Muscle of leg (tissue), 3 donors: ENCODE measurements at regions not wholly inside any gene's neighbourhood (a gene's known extent, or its start where the extent isn't known, plus 50 kb on each side); places are given as distances from the start of the nearest gene placed in this dataset.

ENCODE experiments used
- DNase-seq: peaks from one replicate; pipeline ENCODE4 v3.0.0; 2013
- H3K27ac ChIP-seq: one replicate; pipeline ENCODE4 v1.5.1; 2013; ENCODE audit warnings: mild to moderate bottlenecking, low read length, control low read depth
- H3K27me3 ChIP-seq: one replicate; pipeline ENCODE4 v1.6.1; 2013; ENCODE audit warnings: low read length; ENCODE audit not compliant: control insufficient read depth, insufficient read depth
- H3K36me3 ChIP-seq: one replicate; pipeline ENCODE4 v1.6.1; 2013; ENCODE audit warnings: low read length; ENCODE audit not compliant: control insufficient read depth, insufficient read depth
- H3K4me1 ChIP-seq: one replicate; pipeline ENCODE4 v1.6.1; 2013; ENCODE audit warnings: low read length; ENCODE audit not compliant: control insufficient read depth, insufficient read depth
- H3K4me3 ChIP-seq: one replicate; pipeline ENCODE4 v1.5.1; 2013; ENCODE audit warnings: low read length, control low read depth
- H3K9me3 ChIP-seq: replicated peaks from 2 replicates; pipeline ENCODE4 v1.6.1; 2013; ENCODE audit warnings: low read depth, low read length; ENCODE audit not compliant: control insufficient read depth
- WGBS: methylation state at CpG from one replicate; pipeline ENCODE4 v1.1.5; 2013; ENCODE audit warnings: missing lambda C conversion rate; ENCODE audit not compliant: insufficient coverage; 5-methylcytosine and 5-hydroxymethylcytosine counted together

DNA sequence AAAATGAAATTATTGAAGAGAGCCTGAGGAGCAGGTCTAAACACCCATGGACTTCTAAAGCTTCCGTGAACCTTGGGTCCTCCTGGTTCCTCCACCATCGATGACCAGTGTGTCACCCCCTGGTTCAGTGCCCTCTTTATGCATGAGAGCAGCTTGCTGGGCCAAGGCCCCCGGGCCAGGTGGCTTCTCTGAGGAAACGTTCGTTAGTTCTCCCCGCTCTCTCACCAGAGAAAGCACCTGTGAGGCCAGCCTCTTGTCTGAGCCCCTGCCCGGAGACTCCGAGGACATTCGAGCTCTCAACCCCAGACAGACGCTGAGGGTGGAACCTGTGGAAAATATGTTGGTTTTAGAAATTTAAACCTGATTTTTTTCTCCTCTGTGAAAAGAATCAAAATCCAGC, 92.4 kb downstream of the GLI2 start:
- 50% methylated on average over 2 of the region's 10 CpGs for WGBS
- H3K9me3 ChIP-seq, result no peaks in the 10 kb centered on the region
- H3K27ac ChIP-seq, result peak overlapping the region; percentile 13
- no peaks in the 10 kb centered on the region for H3K27me3 ChIP-seq
- no peak for DNase-seq
- H3K4me1 ChIP-seq, result peaks cover 62% of the 10 kb centered on the region
- no peak overlapping the region for H3K4me3 ChIP-seq
- H3K36me3 ChIP-seq, result peaks cover 3% of the 10 kb centered on the region

DNA sequence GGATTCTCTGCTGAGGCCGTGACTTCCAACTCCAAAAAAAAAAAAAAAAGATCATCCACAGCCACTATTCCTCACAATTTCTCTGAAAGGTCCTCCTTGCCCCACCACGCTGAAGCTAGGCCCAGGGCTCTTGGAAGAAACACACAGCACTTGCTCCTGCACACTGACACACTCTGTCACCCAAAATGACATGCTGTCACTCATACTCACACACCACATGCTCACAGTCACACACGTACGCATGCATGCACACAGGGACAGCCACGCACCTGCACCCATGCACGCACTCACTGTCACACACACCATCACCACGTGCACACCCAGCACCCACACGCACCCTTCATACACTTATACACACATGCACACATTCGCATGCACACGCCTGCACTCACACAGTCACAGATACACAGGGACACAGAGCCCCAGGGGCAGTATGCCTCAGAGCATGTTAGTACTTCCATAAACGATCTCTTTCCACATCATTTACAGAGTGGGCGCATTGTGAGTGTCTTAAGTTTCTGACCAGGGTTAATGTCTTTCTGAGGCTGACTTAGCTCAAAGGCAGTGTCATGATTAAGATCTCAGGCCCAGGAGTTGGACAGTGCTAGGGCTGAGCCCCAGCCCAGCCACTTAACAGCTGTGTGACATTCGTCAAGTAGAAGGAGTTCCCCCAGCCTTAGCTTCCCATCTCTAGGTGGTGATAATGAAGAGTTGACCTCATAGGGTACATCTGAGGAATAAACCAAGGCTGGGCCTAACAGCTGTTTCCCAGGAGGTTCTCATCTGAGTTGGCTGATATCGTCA, 93.4 kb downstream of the GLI2 start:
- peaks cover 56% of the 10 kb centered on the region for H3K4me1 ChIP-seq
- no peak for DNase-seq
- H3K27ac ChIP-seq, result no peak overlapping the region
- 88% methylated on average over 10 of the region's 14 CpGs for WGBS
- H3K9me3 ChIP-seq, result no peaks in the 10 kb centered on the region
- H3K27me3 ChIP-seq, result no peaks in the 10 kb centered on the region
- peaks cover 3% of the 10 kb centered on the region for H3K36me3 ChIP-seq
- H3K4me3 ChIP-seq, result no peak overlapping the region

DNA sequence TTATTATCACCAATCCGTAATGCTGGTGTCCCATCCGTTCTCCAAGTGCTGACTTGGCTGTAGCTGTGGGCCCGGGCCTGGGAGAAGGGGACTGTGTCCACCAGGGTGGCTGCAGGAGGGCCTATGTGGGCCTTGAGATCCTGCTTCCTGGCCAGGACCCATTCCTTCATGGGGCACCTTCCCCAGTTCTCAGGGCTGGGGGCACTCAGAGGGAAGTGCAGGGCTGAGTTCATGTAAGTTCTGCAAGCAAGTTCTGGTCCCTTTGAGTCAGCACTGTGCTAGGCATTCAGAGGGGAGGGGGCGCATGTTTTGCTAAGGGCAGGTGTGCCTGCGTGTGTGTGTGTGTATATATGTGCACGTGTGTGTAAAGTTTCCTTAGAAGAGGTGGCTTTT, 94.0 kb downstream of the GLI2 start:
- no peaks in the 10 kb centered on the region for H3K27me3 ChIP-seq
- peaks cover 54% of the 10 kb centered on the region for H3K4me1 ChIP-seq
- DNase-seq, result no peak
- 95% methylated on average over 4 of the region's 6 CpGs for WGBS
- H3K27ac ChIP-seq, result no peak overlapping the region
- H3K9me3 ChIP-seq, result no peaks in the 10 kb centered on the region
- H3K4me3 ChIP-seq, result no peak overlapping the region
- no peaks in the 10 kb centered on the region for H3K36me3 ChIP-seq

DNA sequence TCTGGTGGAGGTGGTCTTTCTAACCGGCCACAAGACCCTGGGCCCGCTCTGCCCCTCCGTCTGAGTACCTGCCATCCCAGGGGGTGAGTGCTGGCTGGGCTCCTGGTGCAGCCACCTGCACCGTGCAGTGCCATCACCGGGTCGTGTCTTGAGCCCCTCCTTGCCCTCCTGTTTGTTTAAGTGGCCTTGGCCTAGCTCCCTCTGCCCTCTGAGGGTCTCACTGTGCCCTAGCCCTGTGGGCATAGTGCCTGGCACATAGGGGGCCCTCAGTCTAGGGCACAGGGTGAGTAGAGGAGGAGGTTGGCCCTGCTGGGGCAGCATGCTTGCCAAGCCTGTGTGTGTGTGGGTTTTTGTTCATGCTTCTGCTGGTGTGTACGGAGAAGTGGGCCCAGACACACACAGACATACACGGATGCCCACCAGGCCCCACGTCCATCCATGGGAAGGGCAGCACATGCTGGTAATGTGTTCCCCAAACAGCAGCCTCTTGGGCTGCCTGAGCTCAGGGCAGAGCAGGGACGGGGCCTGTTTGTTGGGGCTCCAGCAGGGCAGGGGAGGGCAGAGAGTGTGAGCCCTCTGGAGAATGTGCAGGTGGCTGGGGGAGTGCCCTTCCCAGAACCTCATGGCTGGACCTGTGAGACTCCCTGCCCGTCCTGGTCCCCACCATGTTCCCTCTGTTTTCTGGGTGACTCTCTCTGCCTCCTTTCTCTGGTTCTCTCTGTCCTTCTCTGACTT, 94.6 kb downstream of the GLI2 start:
- no peaks in the 10 kb centered on the region for H3K36me3 ChIP-seq
- 83% methylated on average over 10 of the region's 11 CpGs for WGBS
- H3K4me3 ChIP-seq, result no peak overlapping the region
- H3K27me3 ChIP-seq, result no peaks in the 10 kb centered on the region
- peaks cover 51% of the 10 kb centered on the region for H3K4me1 ChIP-seq
- no peaks in the 10 kb centered on the region for H3K9me3 ChIP-seq
- no peak for DNase-seq
- H3K27ac ChIP-seq, result no peak overlapping the region

DNA sequence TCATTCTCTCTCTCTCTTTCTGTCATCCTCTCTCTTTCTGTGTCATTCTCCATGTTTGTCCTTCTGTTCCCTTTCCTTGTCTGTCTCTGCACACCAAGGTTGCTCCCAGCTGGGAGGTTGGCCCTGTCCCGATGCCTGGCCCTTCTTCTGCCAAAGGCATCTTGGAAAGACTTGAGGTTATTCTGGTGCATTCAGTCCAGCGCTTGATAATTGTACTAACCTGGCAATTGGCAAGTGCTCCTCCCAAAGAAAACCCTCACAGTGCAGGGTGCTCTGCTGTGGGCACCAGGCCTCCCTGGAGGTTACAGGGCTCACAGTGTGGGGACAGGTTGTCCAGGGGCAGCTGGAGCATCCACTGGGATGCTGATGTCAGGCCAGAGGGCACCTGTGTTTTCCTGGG, 95.4 kb downstream of the GLI2 start:
- no CpG with 5 or more reads among the region's 2 CpGs for WGBS
- Histone ChIP-seq H3K9me3 (no peaks in the 10 kb centered on the region), H3K4me1 (peaks cover 43% of the 10 kb centered on the region), H3K36me3 (no peaks in the 10 kb centered on the region), H3K4me3 (no peak overlapping the region), H3K27ac (no peak overlapping the region), H3K27me3 (no peaks in the 10 kb centered on the region)
- DNase-seq, result no peak

DNA sequence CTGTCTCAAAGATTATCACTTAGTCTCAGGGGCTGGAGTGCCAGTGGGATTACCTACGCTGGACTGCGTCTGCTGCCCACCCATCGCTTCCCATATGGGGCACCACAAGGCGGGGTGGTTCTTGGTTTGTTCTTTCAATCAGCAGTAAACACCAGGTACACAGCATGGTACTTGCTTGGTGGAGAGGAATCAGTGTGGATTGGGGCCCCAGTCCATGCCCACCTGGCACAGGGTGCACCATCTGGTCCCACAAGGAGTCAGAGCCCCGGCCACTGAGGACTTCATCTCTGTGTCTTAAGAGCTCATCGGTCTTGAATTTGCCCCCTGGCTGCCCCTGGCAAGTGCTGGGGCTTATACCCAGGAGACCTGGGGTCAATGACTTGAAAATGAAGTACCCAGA, 96.2 kb downstream of the GLI2 start:
- Histone ChIP-seq H3K36me3 (no peaks in the 10 kb centered on the region), H3K9me3 (no peaks in the 10 kb centered on the region), H3K4me1 (peaks cover 34% of the 10 kb centered on the region), H3K27ac (no peak overlapping the region), H3K4me3 (no peak overlapping the region), H3K27me3 (no peaks in the 10 kb centered on the region)
- DNase-seq, result no peak
- 97% methylated on average over 6 of the region's 6 CpGs for WGBS

DNA sequence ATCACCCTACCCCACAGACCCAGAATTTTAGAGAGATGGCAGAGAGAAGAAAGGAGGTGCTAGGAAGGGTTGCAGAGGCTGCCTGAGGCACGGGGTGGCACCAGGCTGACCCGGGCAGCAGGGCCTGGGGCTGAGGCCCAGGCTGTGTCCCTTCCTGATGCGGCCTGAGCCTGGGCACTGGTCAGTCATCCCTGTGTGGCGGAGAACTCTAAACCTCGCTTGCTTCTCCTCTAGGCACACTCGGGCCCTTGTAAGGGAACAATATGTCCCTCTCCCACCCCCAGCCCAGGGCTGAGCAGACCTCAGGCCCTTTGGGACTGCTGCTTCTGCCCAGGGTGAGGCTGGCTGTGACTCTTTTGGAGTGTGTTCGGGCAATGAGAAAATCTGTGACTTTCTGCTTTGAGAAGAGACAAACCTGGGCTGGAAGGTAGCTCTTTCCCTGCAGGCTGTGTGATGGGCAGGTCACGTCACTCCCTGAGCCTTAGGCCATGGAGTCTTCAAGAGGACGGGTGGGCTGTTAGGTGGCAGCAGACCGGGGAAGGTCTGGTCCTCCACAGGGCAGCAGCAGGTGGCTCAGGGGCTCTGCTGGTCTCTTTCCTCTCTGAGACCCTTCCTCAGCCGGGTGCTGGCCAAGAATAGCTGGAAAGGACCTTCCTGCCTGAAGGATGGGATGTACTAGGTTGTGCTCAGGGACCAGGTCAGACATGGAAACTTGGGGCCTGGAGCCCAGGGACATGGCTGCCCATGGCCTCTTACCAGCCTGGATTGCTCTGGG, 96.8 kb downstream of the GLI2 start:
- DNase-seq, result no peak
- H3K4me3 ChIP-seq, result no peak overlapping the region
- H3K27me3 ChIP-seq, result no peaks in the 10 kb centered on the region
- H3K9me3 ChIP-seq, result no peaks in the 10 kb centered on the region
- H3K27ac ChIP-seq, result no peak overlapping the region
- 92% methylated on average over 10 of the region's 11 CpGs for WGBS
- no peaks in the 10 kb centered on the region for H3K36me3 ChIP-seq
- peaks cover 30% of the 10 kb centered on the region for H3K4me1 ChIP-seq

DNA sequence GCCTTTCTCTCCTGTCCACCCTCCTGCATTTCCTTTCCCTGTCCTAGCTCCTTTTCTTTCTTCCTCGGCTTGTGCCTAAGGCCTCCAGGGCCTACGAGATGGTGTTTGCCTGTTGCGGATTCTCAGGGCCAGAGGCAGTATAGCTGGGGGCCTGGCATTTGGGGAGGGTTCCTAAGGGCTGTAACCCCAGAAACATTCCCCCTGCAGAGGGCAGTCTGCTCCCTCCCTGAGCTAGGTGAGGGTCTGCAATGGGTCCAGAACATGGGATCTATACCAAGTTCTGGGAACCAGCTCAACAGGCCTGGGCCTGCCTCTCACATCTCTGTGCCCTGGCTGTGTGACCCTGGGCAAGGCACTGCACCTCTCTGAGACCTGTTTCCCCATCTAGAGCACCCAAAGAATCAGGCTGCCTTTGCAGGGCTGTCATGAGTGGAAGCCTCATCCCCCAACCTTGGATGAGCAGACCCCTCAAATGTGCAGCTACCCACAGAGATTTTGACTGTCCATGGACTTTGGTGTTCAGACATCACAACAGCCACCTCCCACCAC, 97.5 kb downstream of the GLI2 start:
- Histone ChIP-seq H3K4me1 (peaks cover 25% of the 10 kb centered on the region), H3K27me3 (no peaks in the 10 kb centered on the region), H3K27ac (no peak overlapping the region), H3K36me3 (no peaks in the 10 kb centered on the region), H3K9me3 (no peaks in the 10 kb centered on the region), H3K4me3 (no peak overlapping the region)
- DNase-seq, result no peak
- no CpG with 5 or more reads among the region's 3 CpGs for WGBS

DNA sequence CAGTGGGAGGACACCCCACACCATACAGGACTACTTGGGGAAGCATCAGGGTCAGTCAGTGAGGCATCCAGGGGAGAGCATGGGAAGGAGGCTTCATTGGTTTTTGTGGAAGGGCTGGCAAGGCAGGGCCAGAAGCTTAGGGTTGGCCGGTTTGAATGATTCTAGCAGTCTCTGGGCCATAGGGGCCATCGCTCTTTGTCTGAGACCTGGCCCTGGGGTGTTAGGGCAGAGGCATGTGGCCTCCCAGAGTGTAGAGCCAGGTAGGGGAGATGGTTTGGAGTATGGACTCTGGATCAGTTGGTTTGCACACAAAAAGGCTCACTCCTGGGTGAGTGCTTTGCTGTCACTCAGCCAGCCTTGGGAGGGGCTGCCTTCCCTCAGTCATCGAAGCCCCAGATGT, 98.5 kb downstream of the GLI2 start:
- Histone ChIP-seq H3K4me3 (no peak overlapping the region), H3K27ac (no peak overlapping the region), H3K9me3 (no peaks in the 10 kb centered on the region), H3K27me3 (no peaks in the 10 kb centered on the region), H3K36me3 (no peaks in the 10 kb centered on the region), H3K4me1 (peaks cover 17% of the 10 kb centered on the region)
- no peak for DNase-seq
- WGBS, result 77% methylated on average over 2 of the region's 3 CpGs

DNA sequence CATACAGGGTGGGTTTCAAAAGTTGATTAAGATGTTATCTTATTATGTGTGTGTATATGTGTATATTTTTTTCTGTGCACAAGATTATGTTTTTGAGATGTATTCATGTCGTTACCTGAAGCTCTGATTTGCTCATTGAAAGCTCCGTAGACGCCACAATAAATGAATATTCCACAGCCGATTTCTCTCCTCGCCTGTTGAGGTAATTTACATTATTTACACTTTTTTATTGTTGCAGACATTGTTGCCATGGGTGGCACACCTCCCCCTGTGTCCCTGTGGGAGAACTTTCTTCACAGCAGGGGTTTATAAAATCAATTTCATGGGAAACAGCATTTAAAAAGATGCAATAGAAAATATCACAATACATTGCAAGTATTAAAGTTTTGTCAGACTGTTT, 100.6 kb downstream of the GLI2 start:
- Histone ChIP-seq H3K36me3 (no peaks in the 10 kb centered on the region), H3K27me3 (no peaks in the 10 kb centered on the region), H3K4me1 (peaks cover 9% of the 10 kb centered on the region), H3K9me3 (no peaks in the 10 kb centered on the region), H3K27ac (no peak overlapping the region), H3K4me3 (no peak overlapping the region)
- no CpG with 5 or more reads among the region's 5 CpGs for WGBS
- DNase-seq, result no peak
